ENCODE measurements at regions not wholly inside any gene's neighbourhood (a gene's known extent, or its start where the extent isn't known, plus 50 kb on each side); places are given as distances from the start of the nearest gene placed in this dataset.
"Not testable (repeated sequence)": the region's sequence is repeated elsewhere in the genome, so short reads cannot be mapped to it uniquely, and the experiment has no call there.

DNA sequence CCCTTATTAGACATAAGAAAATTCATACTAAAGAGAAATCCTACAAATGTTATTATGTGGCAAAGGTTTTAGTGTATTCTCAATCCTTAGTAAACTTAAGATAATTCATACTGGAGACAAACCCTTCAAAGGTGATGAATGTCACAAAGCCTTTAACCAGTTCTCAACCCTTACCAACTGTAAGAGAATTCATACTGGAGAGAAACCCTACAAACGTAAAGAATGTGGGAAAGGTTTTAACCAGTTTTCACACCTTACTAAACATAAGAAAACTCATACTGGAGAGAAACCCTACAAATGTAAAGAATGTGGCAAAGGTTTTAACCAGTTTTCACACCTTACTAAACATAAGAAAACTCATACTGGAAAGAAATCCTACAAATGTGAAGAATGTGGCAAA lies 93.2 kb downstream of the ZNF680 start:
- no peak for DNase-seq (ENCODE audit: low read depth)

- no peak for DNase-seq (ENCODE audit: low read depth)
Observed at GRCh38 chr7:64465551-64465950, 97.3 kb downstream of the ZNF680 start.

DNA sequence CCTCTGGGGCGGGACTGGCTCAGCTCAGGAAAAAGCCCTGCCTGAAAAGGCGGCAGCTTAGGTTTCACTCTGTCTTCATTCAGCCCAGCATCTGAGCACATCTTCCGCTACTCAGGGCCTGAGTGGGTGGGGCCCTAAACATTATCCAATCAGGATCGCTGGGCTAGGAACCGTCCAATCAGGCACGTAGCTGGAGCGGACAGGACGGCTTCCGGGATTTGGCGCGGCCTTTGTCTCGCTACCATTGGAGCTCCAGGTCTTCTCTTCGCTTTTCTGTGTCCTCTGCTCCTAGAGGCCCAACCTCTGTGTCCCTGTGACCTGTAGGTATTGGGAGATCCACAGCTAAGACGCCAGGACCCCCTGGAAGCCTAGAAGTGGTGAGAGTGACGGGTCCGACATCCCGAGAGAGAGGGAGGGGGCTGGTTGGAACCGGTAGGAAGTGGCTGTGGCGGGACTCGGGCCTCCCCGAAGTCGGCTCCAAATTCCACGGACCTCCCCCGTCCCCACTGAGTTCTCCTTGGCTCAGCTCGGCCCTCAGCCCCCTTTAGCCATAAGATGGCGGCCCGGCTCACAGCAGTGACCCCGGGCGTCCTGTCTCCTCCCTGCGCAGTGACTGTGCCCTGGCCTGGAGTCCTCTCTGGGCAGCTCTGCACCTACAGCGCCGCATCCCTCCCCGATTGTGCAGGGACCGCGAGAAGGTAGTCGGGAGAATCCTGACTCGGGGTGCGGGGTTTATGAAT lies 99.1 kb downstream of the ZNF680 start:
- DNase-seq (ENCODE audit: low read depth), result peak; percentile 1

GRCh38 chr7:64459858-64460257 lies 103.0 kb downstream of the ZNF680 start:
- DNase-seq (ENCODE audit: low read depth), result not testable (repeated sequence)

GRCh38 chr7:64433590-64433989 lies 119.8 kb downstream of the ZNF736 start:
- DNase-seq (ENCODE audit: low read depth), result no peak

DNA sequence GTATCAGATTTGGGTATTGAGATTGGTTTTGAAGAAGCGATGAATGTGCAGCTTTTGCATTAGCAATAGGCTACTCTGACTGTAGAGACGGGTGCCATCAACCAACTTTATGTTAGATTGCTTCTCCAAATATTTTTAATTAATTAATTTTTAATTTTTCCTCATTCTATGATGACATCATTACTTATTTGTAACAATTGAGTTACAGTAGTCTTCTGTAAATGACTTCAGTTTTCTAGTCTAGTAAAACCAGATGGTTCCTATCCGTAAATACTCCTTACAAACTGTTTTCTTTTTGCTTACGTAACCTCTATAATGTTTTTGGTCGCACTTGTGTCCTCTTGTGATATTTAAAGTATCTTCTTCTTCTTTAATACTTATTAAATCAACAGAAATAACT lies 118.1 kb downstream of the ZNF736 start:
- DNase-seq (ENCODE audit: low read depth), result no peak

- DNase-seq (ENCODE audit: low read depth), result no peak
Observed at GRCh38 chr7:64429232-64429631, 115.5 kb downstream of the ZNF736 start.

DNA sequence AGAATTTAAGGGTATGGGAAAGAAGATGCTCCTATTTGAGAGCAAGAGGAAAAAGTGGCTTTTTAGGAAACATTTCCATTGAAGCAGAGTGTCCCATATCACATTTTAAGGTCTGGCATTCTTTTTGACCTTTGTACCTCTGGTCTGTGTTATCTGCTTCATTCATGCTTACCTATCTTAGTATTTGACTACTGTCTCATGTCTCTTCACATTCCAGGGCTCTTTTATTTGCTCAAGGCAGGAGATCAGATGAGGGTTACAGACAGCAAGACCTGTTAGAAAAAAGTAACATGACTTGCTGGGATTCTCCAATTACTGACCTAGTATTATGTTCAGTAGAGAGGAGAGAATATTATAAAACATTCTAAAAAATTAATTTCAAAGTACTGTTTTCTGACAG lies 111.7 kb downstream of the ZNF736 start:
- DNase-seq (ENCODE audit: low read depth), result not testable (repeated sequence)

DNA sequence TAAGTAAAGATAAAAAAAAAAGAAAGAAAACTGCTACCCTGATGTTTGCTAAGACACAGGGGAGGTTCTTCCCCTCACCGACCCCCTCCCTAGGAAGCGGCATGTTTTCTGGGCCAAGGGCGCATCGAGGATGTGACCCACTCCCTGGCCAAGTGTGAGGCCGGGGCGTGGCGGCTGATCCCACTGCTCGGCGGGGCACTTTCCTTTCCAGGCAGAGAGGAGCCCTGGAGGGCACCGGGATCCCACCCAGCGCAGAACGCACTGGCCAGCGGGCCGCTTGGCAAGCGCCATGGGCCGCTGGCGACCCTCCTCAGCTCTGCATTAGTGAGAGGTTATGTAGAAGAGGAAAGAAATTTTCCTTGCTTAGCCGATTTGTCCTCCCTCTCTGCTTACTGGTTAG lies 93.4 kb downstream of the ZNF736 start:
- DNase-seq (ENCODE audit: low read depth), result no peak
